Stomach (tissue), 8 donors: ENCODE measurements at regions not wholly inside any gene's neighbourhood (a gene's known extent, or its start where the extent isn't known, plus 50 kb on each side); places are given as distances from the start of the nearest gene placed in this dataset.

Experiments
- DNase-seq, 2 donors: peaks; one replicate each; pipeline versions ENCODE4 v3.0.0 to v3.0.0-alpha.2; 2013 to 2019
- H3K27ac ChIP-seq, 5 donors: fragments of 200-600 bp in 4 of 5; sonication (generic) in 4 of 5; one replicate each; pipeline ENCODE4 v1.5.1; 2013 to 2019; ENCODE audit warnings: mild to moderate bottlenecking in 1 of 5, moderate library complexity in 1 of 5
- H3K27me3 ChIP-seq, 3 donors: fragments of 200-600 bp; sonication (generic); one replicate each; pipeline ENCODE4 v1.5.1; 2017 to 2019; ENCODE audit warnings: mixed run types in 1 of 3
- H3K36me3 ChIP-seq, 4 donors: fragments of 200-600 bp; sonication (generic); 1 replicate in 3 of 4; 2 replicates in 1 of 4; pipeline ENCODE4 v1.5.1; 2016 to 2019
- H3K4me1 ChIP-seq, 4 donors: fragments of 200-600 bp; sonication (generic); one replicate each; pipeline ENCODE4 v1.5.1; 2016 to 2019
- H3K4me3 ChIP-seq, 4 donors: fragments of 200-600 bp; sonication (generic) in 3 of 4; one replicate each; pipeline ENCODE4 v1.5.1; 2016 to 2019; ENCODE audit warnings: mild to moderate bottlenecking in 1 of 4
- H3K9me3 ChIP-seq, 4 donors: fragments of 200-600 bp; sonication (generic); one replicate each; pipeline ENCODE4 v1.5.1; 2016 to 2019
- EP300 ChIP-seq: sonication (generic); formaldehyde crosslinking; IDR thresholded peaks from one replicate; pipeline ENCODE4 v1.6.1; 2017; ENCODE audit warnings: antibody characterized with exemption
- POLR2A ChIP-seq, 4 donors: fragments of 450-650 bp; IDR thresholded peaks; one replicate each; pipeline ENCODE4 v1.6.1; 2016; ENCODE audit warnings: antibody characterized with exemption in 4 of 4, control low read depth in 2 of 4, mild to moderate bottlenecking in 1 of 4, moderate library complexity in 1 of 4
- POLR2AphosphoS5 ChIP-seq, 3 donors: sonication (generic); formaldehyde crosslinking; IDR thresholded peaks; one replicate each; pipeline ENCODE4 v1.6.1; 2016; ENCODE audit warnings: antibody characterized with exemption in 3 of 3
- WGBS, 5 donors: extraction: QIAGEN DNeasy Blood & Tissue Kit in 3 of 5; methylation state at CpG; one replicate each; pipeline versions ENCODE4 v1.1.5 to v1.1.7; 2013 to 2018; 5-methylcytosine and 5-hydroxymethylcytosine counted together
- intact Hi-C: fragments of 100-400 bp; cut with DNase I; formaldehyde crosslinking; loops from one replicate; pipeline ENCODE4 v1.15.1; 2023; ENCODE audit warnings: low total_unique reads
- TF ChIP-seq, protein P1 (sequence below), 7 experiments: fragments of 450-650 bp in 4 of 7; fragments of 200-600 bp in 3 of 7; sonication (generic) in 3 of 7; IDR thresholded peaks; one replicate each; pipeline ENCODE4 v1.5.1; 2016 to 2019; ENCODE audit warnings: antibody characterized with exemption in 7 of 7, control low read depth in 2 of 7, mild to moderate bottlenecking in 1 of 7
- donor health status: healthy with polysubstance abuse.
- donor health status: Bipolar disorder and iron deficiency.
- donor health status: healthy.

DNA sequence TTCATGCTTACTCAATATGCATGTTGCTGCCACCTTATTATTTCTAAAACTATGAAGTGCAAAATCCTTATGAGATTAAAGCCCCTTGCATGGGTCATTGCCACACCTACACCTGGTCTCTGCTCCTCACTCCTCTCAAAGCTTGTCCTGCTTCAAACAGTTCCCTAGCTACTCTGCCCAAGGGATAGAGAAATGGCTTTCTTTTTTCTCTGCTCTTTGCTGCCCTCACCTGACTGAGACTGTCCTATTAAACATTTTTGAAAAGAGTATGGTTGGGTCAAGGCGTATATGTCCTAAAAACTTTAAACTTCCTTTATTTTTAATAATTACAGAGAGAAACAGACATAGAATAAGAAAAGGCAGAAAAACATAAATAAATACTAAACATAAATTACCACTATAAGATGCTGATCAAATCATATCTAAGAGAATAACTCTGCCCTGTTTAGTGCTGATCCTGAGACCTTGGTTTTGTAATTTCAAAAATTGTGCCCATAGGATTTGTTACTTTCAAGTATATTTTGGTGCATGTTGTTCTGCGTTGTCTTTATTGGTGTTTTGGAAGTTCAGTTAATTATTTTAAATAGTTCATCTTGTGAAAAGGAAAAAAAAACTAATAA lies 704.9 kb upstream of the PABPC4L start:
- no peak for TF ChIP-seq POLR2AphosphoS5 (IDR thresholded peaks at IDR 0.05)
- TF ChIP-seq, protein P1, sequence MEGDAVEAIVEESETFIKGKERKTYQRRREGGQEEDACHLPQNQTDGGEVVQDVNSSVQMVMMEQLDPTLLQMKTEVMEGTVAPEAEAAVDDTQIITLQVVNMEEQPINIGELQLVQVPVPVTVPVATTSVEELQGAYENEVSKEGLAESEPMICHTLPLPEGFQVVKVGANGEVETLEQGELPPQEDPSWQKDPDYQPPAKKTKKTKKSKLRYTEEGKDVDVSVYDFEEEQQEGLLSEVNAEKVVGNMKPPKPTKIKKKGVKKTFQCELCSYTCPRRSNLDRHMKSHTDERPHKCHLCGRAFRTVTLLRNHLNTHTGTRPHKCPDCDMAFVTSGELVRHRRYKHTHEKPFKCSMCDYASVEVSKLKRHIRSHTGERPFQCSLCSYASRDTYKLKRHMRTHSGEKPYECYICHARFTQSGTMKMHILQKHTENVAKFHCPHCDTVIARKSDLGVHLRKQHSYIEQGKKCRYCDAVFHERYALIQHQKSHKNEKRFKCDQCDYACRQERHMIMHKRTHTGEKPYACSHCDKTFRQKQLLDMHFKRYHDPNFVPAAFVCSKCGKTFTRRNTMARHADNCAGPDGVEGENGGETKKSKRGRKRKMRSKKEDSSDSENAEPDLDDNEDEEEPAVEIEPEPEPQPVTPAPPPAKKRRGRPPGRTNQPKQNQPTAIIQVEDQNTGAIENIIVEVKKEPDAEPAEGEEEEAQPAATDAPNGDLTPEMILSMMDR (IDR thresholded peaks at IDR 0.05), result peak in 3 of 7 experiments; percentile 6 to 31 (median 19)
- no peaks in the 10 kb centered on the region for H3K9me3 ChIP-seq
- intact Hi-C loops, result no loop called here
- no peak overlapping the region for H3K4me3 ChIP-seq
- H3K27me3 ChIP-seq, result no peaks in the 10 kb centered on the region
- 49 to 66% (median 51%) methylated on average over 2 of the region's 2 CpGs for WGBS, 5 donors
- H3K36me3 ChIP-seq, result no peaks in the 10 kb centered on the region
- DNase-seq, result peak in 1 of 2 donors; percentile 41
- H3K27ac ChIP-seq, result no peak overlapping the region
- no peaks in the 10 kb centered on the region for H3K4me1 ChIP-seq

DNA sequence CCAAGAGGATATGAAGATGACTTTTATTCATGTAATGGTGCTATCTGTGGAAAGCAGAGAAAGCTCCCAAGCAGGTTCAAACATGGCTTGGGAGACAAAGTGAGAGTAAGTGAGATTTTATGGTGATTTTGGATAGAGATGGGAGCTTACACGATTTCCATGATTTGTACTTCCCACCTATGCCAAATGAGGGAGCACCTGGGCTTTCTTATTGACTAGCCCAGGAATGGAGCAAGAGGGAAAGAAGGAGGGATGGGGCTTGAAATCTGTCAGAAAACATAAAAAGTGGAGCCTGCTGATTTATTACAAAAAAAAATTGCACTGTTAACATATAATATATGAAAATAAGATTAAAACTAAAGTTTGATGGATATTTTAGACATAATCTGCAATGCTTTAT lies 703.5 kb upstream of the PABPC4L start:
- intact Hi-C loops, result no loop called here
- Histone ChIP-seq H3K27me3 (no peaks in the 10 kb centered on the region), H3K27ac (no peak overlapping the region), H3K9me3 (no peaks in the 10 kb centered on the region), H3K4me3 (no peak overlapping the region), H3K4me1 (no peaks in the 10 kb centered on the region), H3K36me3 (no peaks in the 10 kb centered on the region)
- 61 to 91% (median 81%) methylated on average over 1 of the region's 1 CpG for WGBS, 5 donors
- TF ChIP-seq POLR2AphosphoS5 (IDR thresholded peaks at IDR 0.05), result no peak
- no peak for DNase-seq

DNA sequence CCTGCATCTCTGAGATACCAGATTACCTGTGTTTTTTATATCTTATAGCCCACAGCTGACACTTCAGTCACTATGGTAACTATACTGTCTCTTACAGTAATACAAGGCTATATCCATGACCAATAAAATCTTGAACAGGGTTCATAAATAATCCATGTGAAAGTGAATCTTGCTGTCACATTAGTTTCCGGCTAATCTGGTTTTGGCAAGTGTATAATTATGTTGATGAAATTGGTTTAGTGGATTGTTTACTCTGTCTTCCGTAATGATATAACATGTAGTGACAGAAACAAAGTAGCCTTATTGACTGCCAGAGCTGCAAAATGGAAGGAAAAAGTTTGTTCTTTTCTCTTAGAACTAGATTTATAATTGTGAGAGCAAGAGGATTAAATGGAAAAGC lies 686.6 kb upstream of the PABPC4L start:
- WGBS, 5 donors, result 18 to 43% (median 28%) methylated on average over 2 of the region's 2 CpGs
- Histone ChIP-seq H3K9me3 (no peaks in the 10 kb centered on the region), H3K36me3 (no peaks in the 10 kb centered on the region), H3K27ac (no peak overlapping the region), H3K4me1 (peaks cover 0 to 5% (median 0%) of the 10 kb centered on the region in 4 donors), H3K4me3 (no peak overlapping the region), H3K27me3 (no peaks in the 10 kb centered on the region)
- intact Hi-C loops, result no loop called here
- TF ChIP-seq, protein P1 (IDR thresholded peaks at IDR 0.05), result no peak
- TF ChIP-seq POLR2AphosphoS5 (IDR thresholded peaks at IDR 0.05) (no peak), POLR2A (IDR thresholded peaks at IDR 0.05) (no peak), EP300 (no peak)
- DNase-seq, result no peak

- WGBS, 5 donors, result 47 to 82% (median 72%) methylated on average over 2 of the region's 2 CpGs
- intact Hi-C loops, result no loop called here
- H3K36me3 ChIP-seq, result no peaks in the 10 kb centered on the region
- no peak overlapping the region for H3K4me3 ChIP-seq
- no peak for TF ChIP-seq EP300
- TF ChIP-seq POLR2AphosphoS5 (IDR thresholded peaks at IDR 0.05), result no peak
- TF ChIP-seq POLR2A (IDR thresholded peaks at IDR 0.05), result no peak
- TF ChIP-seq, protein P1 (IDR thresholded peaks at IDR 0.05), result no peak
- peaks cover 0 to 5% (median 0%) of the 10 kb centered on the region in 4 donors for H3K4me1 ChIP-seq
- no peaks in the 10 kb centered on the region for H3K9me3 ChIP-seq
- no peaks in the 10 kb centered on the region for H3K27me3 ChIP-seq
- DNase-seq, result no peak
- no peak overlapping the region for H3K27ac ChIP-seq
These were observed 683.8 kb upstream of the PABPC4L start for GRCh38 chr4:134885436-134885835.

DNA sequence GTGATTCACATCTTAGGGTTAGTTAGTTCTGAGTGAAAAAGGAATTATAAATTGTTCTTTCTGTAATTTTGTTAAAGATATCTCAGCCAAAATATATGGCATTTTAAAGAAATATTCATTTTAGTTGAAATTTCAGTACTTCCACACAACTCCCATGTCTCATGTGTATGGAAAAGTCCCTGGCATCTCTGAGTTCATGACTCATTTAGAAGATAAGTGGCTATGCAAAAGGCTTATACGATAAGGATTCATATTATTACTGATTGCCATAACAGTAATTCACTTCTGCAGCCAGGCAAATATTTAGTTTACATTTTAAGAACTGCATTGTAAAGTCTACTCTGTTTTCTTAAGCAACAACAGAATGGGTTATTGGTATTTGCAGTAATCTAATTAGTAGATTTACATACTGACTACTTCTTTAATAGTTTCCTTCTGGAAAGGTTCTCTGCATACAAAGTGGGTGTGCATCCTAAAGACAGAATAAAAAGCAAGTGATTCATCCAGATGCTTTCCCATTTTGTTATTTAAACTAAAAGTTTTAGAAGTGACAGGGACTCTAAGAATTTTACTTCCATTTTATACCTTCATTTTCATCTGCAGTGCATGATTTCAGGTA lies 682.4 kb upstream of the PABPC4L start:
- Histone ChIP-seq H3K27ac (no peak overlapping the region), H3K27me3 (no peaks in the 10 kb centered on the region), H3K36me3 (no peaks in the 10 kb centered on the region), H3K4me1 (no peaks in the 10 kb centered on the region), H3K4me3 (no peak overlapping the region), H3K9me3 (no peaks in the 10 kb centered on the region)
- intact Hi-C loops, result no loop called here
- DNase-seq, result peak in 1 of 2 donors; percentile 9
- WGBS, 5 donors, result 26 to 48% (median 37%) methylated on average over 1 of the region's 1 CpG
- TF ChIP-seq POLR2A (IDR thresholded peaks at IDR 0.05), result no peak
- TF ChIP-seq POLR2AphosphoS5 (IDR thresholded peaks at IDR 0.05), result peak in 1 of 3 donors; percentile 22
- TF ChIP-seq, protein P1 (IDR thresholded peaks at IDR 0.05), result no peak
